GM18909 (cell line): ENCODE measurements at regions not wholly inside any gene's neighbourhood (a gene's known extent, or its start where the extent isn't known, plus 50 kb on each side); places are given as distances from the start of the nearest gene placed in this dataset.
"Not testable (repeated sequence)": the region's sequence is repeated elsewhere in the genome, so short reads cannot be mapped to it uniquely, and the experiment has no call there.

Source experiments
- ATAC-seq: cut with Tn5 transposase; IDR thresholded peaks from one replicate; pipeline ENCODE4 v1.9.1; 2021; ENCODE audit warnings: mild to moderate bottlenecking; ENCODE audit not compliant: unreplicated experiment, poor library complexity

DNA sequence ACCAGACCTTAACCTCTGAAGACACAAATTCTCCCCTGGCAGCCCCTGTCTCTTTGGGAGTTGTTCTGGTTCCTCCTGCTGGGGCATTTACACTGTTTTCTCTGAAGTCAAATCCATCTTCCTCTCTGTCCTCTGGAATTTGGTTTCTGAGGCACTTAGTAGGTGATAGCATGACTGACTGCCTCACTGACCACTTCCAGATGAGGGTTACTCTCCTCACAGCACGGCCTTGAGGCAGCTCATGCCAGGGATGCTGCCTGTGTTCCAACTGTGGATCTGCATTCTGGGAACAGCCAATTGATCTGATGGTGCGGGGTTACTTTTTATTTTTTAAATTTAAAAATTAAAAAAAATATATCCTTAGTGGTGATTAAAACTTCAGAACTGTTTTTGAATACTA lies 140.9 kb upstream of the ROPN1 start:
- ATAC-seq, result no peak

DNA sequence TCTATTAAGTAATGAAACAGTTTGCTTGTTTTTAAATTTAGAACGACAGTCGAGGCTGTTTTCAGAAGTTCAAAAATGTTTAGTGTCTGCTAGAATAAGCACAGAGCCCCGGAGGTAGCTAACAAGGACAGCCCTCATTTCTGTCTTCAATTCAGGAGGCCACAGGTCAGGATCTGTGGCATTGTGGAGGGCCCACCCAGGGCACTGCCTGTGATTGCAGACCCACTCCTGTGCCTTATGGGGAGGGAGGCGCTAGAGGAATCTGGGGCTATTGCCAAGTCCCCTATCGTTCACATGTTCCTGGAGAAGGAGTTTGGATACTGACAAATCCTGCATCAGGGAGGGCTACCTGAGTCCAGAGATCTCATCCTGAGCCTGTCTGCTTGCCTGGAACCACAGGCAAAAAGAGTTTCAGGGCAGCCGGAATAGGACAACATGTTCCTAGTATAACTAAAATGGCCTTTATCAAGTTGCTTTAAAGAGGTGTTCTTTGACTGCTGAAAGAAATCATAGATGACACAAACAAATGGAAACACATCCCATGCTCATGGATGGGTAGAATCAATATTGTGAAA lies 141.5 kb upstream of the ROPN1 start:
- ATAC-seq, result no peak

DNA sequence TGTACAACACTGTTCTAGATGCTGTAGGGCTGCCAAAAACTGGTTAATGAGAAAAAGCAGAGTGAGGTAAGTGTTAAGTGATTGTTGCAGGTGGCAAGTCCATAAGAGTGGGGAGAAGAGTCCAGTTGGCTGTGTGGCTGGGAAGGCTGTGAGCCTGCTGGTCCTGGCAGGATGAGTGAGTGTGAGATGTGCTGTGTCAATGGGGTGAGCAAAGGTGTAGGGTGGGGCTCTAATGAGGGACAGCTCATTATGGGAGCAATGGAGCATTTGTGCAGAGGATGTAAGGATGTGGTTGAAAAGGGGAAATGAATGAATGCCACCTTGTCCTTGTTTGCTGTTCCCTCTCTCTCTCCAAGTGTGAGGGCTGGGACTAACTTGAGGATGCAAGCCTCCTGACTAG lies 145.3 kb upstream of the ROPN1 start:
- ATAC-seq, result no peak

DNA sequence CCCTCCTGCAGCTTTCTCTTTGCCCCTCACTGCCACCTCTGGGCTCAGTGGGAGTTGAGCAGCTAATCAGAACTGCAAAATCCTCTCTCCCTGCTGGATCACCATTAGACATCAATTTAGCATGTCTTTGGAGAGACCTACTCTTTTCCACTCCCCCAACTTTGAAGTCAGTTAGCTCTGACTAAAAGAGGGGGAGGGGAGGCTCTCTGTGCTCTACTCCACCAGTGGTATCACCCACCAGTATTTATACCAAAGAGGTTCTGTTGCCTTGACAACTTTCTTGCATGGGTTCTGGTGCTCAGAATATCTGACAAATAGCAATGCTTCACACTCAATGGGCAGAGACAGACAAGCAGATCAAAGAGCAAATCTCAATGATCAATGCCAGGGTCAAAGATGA lies 146.2 kb upstream of the ROPN1 start:
- ATAC-seq, result no peak

GRCh38 chr3:124140746-124141145 lies 148.8 kb upstream of the ROPN1 start:
- ATAC-seq, result no peak

GRCh38 chr3:124142389-124142970 lies 150.6 kb upstream of the ROPN1 start:
- ATAC-seq, result no peak

- no peak for ATAC-seq
Measured at GRCh38 chr3:124143047-124143446, 151.1 kb upstream of the ROPN1 start.

DNA sequence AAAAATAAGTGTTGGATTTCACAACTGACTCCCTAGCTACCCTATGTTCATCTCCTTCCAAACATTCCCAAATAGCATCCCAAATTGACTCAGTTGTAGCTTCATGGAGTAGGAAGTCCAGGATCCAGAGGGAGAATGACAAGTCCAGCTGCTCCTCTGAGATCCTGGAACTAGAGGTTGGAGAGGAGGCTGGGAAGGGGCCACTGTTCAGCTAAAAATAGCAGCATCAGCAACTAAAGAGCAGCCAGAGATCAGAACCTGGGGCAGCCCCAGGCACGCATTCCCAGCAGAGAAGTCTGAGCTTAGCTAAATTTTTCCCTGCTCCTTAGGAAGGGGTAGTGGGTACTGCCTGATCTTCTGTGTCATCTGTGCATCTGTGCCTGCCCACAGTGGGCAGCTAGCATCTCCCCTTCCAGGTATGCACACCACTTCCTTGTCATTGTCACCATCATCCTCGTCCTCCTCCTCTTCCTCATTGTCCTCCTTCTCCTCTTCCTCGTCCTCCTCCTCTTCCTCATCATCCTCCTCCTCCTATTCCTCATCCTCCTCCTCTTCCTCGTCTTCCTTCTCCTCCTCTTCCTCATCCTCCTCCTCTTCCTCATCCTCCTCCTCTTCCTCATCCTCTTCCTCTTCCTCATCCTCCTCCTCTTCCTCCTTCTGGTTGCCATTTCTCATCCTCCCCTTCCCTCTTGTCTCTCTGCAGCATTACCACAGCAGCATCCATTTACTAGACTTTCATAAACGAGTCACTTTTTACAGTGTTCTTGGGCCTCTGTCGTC lies 152.3 kb upstream of the ROPN1 start:
- no peak for ATAC-seq

GRCh38 chr3:124147429-124147828 lies 155.5 kb upstream of the ROPN1 start:
- ATAC-seq, result no peak

GRCh38 chr3:124147946-124148345 lies 156.0 kb upstream of the ROPN1 start:
- no peak for ATAC-seq

- ATAC-seq, result no peak
Measured at GRCh38 chr3:124149081-124149480, 157.2 kb upstream of the ROPN1 start.

DNA sequence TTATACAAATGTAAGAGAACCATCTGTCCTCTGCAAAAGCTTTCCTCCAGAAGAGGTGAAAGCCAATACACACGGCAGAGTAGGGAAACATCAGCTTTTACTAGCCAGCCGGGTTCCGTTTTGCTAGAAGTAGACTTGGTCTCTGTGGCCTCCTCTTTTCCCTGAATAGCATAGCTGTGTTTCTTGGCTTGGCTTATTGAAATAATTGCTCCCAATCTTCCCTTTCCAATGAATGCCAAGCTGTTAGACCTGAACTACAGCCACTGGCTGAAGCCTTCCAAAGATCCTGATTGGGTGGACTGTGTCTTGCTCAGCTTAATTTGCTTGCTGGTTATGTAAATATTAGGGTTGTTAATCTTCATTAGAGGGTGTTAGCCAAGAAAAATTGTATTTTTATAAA lies 157.8 kb upstream of the ROPN1 start:
- no peak for ATAC-seq

DNA sequence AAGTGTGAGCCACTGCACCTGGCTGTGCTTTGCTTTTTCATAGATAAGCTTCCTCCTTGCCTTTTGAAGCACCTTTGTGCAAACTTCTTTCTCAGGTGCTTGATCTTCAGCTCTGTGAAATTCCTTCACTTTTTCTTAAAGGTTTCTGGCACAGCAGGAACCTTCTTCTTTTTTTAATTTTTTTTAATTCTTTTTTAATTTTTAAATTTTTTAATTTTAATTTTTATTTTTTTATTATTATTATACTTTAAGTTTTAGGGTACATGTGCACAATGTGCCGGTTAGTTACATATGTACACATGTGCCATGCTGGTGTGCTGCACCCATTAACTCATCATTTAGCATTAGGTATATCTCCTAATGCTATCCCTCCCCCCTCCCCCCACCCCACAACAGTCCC lies 161.0 kb upstream of the ROPN1 start:
- not testable (repeated sequence) for ATAC-seq

- ATAC-seq, result no peak
Measured at GRCh38 chr3:124156866-124157712, 165.2 kb upstream of the ROPN1 start.

DNA sequence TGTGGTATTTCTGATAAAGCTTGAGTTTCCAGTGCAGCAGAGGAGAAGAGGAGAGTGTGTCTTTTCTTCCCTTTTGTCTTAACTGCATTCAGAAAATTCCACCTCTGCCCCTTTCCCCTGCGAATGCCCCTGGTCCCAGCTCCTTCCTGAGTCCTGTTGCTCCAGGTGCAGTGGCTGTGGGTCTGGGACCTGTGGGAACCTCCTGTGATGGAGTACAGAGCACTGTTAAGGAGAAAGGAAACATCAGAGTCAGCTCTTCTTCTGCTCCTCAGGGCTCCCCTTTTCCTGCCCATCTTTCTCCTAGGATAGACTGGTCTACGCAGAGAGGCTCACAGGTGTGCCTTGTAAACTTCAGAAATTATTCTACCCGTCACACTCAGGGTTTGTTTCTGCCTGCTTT lies 165.8 kb upstream of the ROPN1 start:
- ATAC-seq, result no peak

DNA sequence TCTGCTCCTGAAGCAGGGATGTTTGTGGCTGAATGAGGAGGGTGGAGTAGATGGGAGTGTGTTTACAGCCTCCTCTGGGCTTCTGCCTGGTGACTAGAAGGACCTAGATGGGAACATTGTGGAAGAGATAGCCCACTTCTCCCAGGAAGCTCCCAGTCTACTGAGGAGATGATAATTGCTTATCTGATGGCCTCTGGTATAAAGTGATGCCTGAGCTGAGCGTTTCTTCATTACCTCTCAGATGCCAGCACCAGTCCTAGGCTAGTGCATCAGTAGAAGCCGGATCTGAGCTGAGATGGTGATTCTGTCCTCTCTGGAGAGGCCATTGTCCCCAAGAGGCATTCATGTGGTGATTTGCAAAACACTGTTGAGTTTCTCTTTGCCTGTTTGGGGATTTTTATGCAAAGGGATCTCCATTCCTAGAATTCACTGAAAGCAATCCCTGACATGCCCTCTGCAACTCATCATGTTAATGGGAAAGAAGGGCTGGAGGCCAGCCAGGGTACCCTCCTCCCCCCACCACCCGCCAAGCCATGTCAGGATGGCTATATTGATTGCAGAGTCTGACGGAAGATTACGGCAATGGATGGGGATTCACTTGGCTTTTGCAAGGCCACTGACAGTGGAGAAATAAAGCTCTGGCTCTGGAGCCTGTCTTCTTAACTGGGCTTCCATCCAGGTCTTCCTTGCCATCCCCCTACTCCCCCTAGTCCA lies 166.4 kb upstream of the ROPN1 start:
- ATAC-seq, result no peak

DNA sequence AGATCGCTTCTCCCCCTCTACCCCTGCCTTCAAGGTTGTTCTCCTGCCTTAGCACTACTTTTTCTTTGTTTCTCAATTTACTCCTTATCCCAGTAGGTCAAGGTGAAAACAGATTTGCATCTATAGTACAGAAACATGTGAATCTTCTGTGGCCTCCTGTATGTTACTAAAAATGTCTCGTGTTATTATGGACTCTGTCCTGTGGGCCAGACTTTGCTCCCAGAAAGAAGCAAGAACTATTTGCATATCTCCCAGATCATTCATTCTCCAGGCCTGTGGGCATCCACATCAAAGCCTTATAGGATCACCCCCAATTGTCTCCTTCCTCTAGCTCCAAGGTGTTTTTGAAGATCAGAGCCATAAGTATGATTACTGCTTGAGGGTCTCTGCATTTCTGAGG lies 169.5 kb upstream of the ROPN1 start:
- ATAC-seq, result no peak

- no peak for ATAC-seq
Measured at GRCh38 chr3:124163689-124164088, 171.8 kb upstream of the ROPN1 start.

DNA sequence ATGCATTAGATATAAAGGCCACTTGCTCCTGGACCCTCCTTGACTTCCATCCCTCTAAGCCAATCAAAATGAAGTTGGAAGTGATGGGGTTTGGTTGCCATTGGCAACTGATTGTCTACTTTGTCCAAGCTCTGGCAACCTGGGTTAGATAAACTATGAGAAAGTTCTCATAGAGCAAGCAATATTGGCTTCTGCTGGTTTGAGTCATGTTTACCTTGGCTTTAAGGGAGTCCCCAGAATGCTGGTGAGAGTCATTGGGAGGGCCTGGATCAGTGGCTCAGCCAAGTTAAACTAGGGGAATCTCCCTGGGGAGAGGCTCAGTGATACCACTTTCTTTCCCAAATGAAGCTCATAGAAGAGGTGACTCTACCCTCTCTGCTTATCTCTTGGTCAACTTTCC lies 176.3 kb upstream of the ROPN1 start:
- ATAC-seq, result no peak

DNA sequence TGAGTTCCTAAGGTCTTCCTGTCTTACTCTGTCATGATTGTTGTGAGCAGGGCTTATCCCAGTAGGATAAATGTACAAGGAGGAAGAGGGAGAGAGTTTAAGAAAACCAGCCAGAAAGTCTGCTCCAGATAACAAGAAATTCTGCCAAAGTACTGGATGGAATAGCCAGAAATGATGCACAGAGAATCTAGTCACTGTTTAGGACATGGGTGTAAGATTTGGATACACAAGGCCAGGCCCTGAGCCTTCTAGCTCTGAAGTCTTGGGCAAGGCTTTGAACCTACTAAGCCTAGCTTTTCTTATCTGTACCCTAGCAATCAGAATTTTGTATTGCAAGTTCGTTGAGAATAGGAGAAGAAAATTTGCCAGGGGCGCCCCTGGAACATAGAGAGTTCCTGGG lies 180.4 kb upstream of the ROPN1 start:
- no peak for ATAC-seq
